GM18909 (cell line): ENCODE measurements at regions not wholly inside any gene's neighbourhood (a gene's known extent, or its start where the extent isn't known, plus 50 kb on each side); places are given as distances from the start of the nearest gene placed in this dataset.
A peak's percentile ranks its signal among the peaks of the same experiment; 100 is the strongest.
"Not testable (repeated sequence)": the region's sequence is repeated elsewhere in the genome, so short reads cannot be mapped to it uniquely, and the experiment has no call there.

Experiments used
- ATAC-seq: cut with Tn5 transposase; IDR thresholded peaks from one replicate; pipeline ENCODE4 v1.9.1; 2021; ENCODE audit warnings: mild to moderate bottlenecking; ENCODE audit not compliant: unreplicated experiment, poor library complexity

GRCh38 chr5:119299242-119299614 lies 56.6 kb upstream of the TNFAIP8 start:
- not testable (repeated sequence) for ATAC-seq

GRCh38 chr5:119299615-119300310 lies 56.1 kb upstream of the TNFAIP8 start:
- not testable (repeated sequence) for ATAC-seq

GRCh38 chr5:119300311-119300670 lies 55.5 kb upstream of the TNFAIP8 start:
- no peak for ATAC-seq

- no peak for ATAC-seq
These were observed 54.6 kb upstream of the TNFAIP8 start for GRCh38 chr5:119301210-119301609.

- ATAC-seq: no peak
These were observed 53.9 kb upstream of the TNFAIP8 start for GRCh38 chr5:119301906-119302305.

- no peak for ATAC-seq
These were observed 53.4 kb upstream of the TNFAIP8 start for GRCh38 chr5:119302449-119302848.

GRCh38 chr5:119302916-119303897 lies 52.6 kb upstream of the TNFAIP8 start:
- peak; percentile 56 for ATAC-seq

GRCh38 chr5:119304439-119305211 lies 51.2 kb upstream of the TNFAIP8 start:
- ATAC-seq: no peak
